Stimulated activated CD8-positive, alpha-beta memory T cell treated with anti-CD3 and anti-CD28 coated beads, Interleukin-2, amount 100 ng/mL, for 1 hour (primary cell): ENCODE measurements at regions not wholly inside any gene's neighbourhood (a gene's known extent, or its start where the extent isn't known, plus 50 kb on each side); places are given as distances from the start of the nearest gene placed in this dataset.

Experiments used
- DNase-seq, 2 donors: peaks; one replicate each; pipeline ENCODE4 v3.0.0-alpha.2; 2020; ENCODE audit warnings: low read depth in 2 of 2

DNA sequence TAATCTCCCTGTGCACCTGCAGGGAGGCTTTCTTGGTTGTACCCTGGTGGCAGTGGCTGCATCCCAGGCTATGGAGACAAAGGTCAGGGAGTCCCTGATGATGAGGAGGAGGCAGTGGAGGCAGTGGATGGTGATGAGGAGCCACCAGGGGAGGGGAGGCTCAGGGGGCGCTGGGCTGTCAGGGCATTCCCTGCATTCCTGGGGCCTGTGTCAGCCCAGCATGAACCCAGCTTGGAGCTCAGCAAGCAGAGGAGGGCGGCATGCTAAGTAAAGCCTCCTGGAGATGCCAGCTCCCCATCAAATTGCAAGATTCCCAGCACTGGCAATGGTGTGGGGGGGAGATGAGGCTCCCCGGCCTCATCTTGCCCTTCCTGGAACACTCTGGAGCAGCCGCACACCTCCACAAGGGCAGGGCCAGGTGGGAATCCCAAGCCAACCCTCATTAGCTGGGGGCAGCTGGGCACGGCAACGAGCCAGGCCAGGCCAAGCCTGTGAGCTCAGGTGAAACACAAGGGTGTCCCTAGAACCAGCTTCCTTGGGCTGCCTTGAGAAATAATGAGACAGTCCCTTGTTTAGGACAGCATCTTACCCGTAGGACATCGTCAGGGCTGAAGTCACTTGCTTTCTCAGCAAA is 469.5 kb downstream of the MATN1 start:
- DNase-seq = no peak

DNA sequence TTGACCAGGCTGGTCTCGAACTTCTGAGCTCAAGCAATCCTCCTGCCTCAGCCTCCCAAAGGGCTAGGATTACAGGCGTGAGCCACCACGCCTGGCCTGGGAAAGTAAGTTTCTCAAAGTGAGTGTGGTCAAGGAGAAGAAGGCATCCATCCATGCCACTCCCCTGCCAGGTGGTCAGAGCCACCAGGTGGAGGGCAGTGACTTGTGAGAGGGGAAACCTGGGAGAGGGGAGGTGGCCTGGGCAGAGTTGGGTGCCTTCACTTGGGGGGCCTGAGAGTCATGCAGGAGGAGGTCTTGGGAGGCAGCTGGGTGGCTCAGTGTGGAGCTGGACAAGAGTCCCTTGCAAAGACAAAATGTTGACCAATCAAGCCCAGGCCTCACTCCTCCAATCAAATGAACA is 470.0 kb downstream of the MATN1 start:
- DNase-seq = no peak

DNA sequence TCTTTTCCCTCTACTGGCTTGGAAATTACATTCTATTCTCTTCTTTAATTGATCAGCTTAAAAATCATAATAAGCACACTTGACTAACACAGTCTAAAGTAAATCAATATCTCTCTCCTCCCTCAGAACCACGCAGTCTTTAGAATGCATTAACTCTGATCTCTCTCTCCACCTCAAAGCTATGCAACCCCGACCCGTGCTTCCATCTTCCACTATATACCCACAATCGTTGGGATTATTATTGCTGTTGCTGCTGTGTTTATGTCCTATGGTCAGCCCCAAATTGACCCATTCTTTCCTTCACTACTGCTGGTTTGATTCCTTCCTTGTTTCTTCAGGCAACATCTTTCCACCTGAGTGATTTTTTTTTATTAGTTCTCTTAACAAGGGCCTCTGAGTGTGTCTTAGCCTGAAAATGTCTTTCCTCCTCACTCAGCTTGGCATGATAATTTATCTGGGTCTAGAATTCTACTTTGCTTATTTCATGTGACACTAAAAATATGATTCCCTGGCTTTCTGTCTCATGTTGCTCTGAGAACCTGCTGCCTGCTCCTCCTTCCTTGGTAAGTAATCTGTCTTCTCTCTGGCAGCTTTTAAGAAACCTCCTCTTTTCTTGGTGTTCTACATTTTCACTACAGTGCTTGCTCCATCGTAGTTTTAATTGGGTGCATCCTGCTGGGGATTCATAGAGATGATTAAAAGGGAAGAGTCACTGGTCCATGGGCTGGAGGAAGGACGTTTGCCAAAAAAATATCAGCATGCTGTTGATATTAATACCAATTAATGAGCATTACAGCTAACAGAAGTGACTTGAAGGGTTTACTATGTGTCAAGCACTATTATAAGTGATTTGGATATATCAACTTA is 472.2 kb downstream of the MATN1 start:
- DNase-seq = no peak

DNA sequence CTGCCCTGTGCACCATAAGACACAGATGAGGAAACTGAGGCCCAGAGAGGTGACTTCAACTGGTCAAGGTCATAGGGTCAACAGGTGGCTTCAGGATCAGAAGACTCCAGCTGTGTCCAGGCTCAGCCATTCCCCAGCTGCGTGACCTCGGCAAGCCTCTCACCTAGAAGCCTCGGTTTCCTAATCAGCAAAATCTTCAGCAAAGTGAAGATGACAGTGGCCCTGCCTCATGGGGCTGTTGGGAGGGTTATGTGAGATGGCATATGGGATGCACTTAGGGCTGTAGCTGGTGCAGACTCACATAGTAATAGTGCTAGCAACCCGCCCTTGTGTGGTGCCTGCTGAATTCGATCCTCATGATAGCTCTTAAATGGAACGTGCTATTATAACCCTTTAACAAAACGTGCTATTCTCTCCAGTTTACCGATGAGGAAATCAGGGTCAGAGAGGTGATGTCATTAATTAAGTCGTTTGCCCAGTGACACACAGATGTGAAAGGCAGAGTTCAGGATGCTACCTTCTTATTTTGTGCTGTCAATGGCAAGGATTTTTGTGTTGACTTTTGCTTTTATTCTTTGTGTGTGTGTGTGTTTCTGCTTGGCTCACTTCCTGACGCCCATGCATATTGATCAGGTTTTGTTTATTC is 472.9 kb downstream of the MATN1 start:
- no peak for DNase-seq

DNA sequence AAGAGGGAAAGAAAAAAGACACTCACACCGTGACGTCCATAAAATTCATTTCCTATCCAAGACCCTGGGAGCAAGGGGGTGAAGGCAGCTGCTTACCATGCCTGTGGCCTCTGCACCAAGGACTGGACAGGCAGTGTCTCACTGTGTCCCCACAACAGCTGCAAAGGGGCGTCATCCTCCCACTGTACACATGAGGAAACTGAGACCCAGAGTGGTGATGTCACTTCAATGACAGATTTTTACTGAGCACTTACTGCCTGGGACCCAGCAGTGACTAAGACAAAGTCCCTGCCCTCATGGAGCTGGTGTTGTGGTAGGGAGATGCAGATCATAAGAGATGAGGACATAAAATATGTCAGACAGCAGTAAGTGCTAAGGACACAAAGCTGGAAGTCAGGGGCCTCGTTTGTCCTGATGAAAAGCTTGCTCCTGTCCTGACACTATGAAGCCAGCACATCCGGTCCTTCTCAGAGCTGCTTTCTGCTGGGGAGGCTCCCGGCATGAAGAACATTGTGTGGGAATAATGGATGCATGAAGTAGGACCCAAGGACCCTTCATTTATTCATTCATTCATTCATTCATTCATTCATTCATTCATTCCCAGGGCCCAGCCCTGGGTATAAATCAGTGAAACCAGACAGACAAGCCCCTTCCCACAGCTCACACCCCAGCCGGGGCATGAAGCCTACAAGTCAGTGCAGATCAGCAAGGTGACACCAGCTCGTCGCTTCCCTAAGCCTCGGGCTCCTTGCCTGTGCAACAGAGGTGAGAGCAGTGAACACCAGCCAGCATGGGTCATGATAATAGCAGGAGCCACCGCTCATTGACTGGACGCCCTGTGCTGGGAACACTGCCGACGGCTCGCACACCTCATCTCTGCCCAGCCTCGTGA is 473.7 kb downstream of the MATN1 start:
- DNase-seq = no peak

DNA sequence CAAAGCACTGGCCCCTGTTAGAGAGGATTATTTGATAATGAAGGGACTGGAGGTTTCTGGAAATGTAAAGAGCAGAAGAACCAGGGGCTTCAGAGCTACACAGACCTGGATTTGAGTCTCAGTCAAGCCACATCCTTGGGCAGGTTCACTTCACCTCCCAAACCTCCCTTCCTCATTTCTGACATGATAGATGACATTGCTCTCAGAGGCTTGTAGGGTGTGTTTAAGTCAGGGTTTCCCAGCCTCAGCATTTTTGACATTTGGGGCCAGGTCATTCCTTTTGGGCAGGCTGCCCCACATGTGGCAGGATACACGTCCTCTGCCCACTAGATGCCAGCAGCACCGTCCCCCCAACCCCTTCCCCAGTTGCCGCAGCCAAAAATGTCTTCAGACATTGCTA is 474.6 kb downstream of the MATN1 start:
- no peak for DNase-seq

DNA sequence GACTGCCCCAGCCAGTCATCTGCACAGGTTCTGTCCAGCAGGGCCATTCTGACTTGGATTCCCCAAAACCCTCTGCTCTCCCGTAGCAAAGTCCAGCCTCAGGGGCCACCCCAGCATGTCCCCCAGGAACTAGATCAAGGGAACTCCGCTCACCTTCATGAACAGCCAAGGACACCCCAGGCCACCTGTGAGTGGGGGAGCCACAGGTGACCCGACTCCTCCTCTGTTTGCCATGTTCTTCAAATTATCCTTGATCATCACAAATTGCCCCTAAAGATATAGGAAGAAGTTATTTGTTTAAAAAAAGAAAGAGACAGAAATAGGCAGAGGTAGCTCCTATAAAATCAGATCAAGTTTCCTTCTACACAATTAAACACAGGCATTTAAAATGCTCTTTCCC is 475.0 kb downstream of the MATN1 start:
- no peak for DNase-seq

DNA sequence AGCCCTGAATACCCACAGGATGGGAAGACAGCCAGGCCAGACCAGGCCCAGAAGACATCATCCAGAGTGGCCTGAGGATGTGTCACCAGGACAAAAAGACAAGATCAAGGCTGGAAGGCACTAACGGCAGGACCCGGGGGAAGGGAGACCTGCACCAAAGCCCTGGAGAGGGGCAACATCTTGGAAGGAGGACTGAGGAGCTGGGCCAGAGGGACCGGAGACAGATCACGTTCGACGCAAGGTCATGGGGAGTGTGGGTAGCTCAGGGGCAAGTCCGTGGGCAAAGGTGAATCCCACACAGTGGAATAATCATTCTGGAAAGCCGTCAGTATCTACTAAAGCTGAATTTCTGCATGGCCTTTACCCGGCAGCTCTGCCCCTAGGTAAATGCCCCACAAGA is 478.6 kb downstream of the MATN1 start:
- DNase-seq = no peak

DNA sequence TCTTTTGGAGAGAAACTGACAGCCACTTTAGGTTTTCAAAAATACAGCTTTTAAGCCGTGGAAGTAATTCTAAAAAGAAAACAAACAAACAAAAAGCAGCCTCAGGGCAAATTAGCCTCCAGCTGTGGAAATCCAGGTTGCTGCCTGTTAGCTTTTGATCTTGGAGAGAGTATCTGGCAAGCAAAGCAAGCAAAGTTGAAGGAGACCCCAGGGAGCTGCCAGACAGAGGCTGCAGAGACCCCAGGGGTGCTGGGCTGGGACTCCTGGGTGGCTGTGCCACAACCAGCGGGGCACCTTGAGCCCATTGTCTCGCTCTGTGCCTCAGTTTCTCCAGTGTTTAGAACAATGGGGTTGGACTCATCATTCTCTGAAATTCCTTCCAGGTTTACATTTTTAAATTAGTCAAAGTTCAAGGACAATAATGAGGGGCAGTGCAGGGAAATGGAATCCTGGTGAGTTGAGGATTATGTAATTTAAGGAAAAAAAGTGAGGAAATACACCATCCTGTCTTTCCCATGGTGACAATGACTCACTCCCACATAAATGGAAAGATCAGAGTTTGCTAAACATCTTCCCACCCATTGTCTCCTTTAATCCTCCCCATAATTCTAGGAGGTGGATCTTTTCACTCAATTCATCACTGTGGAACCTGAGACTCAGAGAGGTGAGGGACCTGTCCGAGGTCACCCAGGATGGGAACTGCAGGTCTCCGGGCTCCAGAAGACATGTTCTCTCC is 480.5 kb downstream of the MATN1 start:
- no peak for DNase-seq

DNA sequence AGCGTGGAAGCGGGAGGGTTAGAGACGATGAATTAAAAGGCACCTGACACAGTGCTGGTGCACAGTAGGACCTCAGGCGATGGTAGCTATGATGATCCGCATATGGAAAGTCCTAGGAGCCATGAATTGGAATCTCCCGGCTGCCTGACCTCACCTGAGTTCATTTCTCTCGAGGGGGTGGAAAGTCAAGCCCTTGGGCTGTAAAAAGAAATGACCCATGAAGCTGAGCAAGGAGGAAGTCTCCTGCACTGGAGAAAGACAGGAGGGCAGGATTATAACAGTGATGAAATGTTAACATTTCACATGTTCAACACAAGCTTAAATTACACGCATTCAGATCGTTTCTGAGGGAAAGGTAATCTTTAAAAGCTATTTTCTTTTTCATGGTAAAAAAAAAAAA is 481.2 kb downstream of the MATN1 start:
- DNase-seq = no peak

DNA sequence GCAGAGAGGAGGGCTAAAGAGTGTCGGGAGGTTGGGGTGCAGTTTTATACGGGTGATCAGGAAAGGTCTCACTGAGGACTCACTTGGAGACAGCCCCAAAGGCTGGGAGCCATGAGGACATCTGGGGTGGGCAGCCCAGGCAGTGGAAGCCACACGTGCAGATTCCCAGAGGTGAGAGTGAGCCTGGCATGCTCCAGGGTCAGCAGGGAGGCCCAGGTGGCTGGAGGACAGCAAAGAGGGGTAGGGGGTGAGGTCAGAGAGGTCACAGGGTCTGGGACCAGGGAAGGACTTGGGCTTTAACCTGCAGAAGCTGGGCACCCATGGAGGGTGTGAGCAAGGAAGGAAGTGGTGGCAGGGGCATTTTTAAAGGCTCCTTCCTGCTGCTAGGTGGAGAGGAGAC is 481.7 kb downstream of the MATN1 start:
- no peak for DNase-seq

DNA sequence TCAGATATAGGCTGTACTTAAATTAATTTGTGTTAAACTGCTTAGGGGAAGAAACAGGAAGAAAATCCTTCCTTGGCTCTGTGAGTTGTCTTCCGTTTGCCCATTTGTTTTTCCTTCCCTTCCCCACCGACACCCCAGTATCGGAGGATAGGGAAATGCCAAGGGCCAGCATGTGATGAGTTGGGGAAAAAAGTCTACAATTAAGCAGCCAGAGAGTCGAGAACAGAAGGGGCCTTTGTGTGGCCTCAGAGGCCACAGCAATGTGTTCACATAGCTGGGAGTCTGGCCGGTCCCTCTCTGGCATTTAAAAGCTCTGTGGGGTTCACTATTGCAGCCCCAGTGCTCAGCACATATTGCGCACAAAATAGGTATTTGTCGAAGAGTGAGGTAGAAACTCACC is 489.3 kb downstream of the MATN1 start:
- no peak for DNase-seq

DNA sequence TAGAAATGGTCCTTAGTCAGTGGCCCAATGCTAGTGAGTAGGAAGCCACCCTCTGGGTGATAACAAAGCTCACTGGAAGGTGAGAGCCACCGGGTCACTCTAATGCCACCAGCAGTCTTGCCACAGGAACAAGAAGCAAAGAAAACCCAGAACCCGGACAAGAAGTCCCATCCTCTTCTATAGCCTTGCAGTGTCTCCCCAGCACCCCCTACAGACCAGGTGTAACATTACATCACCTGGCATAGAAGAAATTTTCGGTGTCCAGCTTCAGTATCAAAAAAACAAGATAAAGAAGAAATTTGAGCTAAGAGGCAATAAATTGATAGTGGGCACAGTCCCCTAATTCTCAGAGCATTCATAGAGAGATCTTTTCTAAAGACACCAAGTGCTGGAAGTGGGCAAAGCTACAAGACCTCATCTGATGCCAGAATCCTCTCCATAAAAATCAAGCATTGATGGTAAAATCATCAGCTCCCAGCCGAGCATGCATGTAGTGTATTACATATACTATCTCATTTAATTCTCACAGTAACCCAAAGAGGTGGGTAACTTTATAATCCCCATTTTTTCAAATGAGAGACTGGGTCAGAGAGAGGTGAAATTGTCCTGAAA is 491.0 kb downstream of the MATN1 start:
- DNase-seq = no peak

DNA sequence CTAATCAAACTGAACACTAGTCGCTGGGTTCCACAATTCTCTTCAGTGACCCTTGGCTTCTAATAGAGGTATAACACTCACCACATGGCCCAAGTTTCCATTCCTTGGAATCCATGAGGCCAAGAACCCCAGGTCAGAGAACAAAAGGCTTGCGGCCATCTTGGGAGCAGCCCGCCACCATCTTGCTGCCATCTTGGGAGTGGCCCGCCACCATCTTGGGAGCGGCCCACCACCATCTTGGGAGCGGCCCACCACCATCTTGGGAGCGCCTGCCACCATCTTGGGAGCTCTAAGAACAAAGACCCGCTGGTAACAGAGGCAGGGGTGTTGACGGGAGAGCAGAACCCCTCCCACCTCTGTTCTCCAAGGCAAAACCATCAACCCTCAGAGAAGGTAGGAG is 493.4 kb downstream of the MATN1 start:
- no peak for DNase-seq

DNA sequence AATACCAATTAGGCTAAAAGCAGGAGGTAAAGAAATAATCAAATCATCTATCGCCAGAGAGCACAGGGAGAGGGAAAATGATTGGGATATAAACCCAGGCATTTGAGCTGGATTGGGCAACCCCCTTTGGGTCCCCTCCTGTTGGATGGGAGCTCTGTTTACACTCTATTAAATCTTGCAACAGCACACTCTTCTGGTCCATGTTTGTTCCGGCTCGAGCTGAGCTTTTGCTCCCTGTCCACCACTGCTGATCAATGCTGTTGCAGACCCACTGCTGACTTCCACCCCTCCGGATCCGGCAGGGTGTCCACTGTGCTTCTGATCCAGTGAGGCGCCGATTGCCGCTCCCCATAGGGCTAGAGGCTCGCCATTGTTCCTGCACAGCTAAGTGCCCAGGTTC is 493.8 kb downstream of the MATN1 start:
- DNase-seq = no peak

DNA sequence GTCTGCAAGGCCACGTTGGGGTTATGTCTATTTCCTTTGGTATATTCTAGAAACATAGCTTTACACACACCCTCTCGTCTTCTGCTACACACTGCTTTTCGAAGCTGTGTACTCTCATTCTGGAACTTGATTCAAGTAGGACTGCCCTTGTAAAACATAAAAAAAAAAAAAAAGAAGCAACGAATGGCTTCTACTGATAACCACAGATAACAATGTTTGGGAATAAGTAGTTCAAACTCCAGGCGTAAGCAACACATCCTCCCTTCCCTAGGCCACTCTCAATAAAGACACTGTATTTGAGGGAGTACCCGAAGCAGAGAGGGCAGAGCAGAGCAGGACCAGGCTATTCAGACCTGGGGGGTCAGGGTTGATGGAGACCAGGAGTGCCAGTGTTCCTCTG is 496.7 kb downstream of the MATN1 start:
- no peak for DNase-seq

DNA sequence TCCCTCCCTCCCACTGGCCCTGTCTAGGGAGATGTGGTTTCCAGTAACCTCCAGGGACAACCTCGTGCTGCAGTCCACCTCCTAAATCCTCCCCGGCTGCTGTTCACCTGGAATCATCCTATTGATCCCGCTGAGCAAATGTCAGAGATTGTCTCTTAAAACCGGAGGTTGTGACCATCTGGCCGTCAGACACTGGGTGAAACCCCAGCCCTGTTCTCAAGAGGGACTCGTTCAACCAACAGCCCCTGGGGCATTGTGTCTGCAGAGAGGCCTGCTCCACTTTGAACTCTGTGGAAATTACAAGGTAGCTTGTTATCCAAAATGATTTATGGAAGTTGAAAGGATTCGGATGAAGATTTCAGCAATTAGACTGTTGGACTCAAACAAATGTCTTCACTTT is 498.0 kb downstream of the MATN1 start:
- DNase-seq = no peak

DNA sequence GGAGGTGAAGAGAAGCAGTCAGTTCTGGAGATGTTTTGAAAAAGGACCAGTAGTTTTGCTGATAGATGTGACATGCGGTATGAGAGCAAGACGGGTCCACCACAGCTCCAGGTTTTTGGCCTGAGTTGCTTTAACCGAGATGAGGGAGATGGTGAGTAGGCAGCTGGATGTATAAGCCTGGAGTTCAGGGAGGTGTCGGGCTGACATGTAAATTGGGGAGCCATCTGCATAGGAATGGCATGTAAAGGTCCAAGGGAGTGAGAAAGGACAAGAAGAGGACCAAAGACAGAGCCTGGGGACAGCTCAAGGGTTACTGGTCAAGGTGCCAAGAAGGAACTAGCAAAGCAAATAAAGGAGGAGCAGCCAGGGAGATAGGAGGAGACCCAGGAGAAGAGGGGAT is 503.7 kb downstream of the MATN1 start:
- no peak for DNase-seq

DNA sequence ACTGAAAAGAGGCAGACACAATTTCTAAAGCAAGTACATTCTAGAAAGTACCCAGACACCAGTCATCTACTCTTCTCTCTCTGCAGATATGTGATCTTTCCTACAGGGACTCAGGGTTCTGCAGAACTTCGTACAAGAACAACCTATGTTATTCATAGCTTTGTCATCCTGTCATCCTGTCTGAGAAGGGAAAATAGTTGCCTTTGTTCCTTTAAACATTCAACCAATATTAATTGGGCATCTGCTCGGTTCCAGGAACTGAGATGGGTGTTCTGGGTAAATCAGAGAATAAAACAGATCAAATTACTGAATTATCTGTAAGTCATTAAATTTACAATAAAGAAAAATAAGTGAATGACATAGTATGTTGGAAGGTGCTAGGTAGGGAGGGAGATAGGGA is 504.9 kb downstream of the MATN1 start:
- DNase-seq = no peak

DNA sequence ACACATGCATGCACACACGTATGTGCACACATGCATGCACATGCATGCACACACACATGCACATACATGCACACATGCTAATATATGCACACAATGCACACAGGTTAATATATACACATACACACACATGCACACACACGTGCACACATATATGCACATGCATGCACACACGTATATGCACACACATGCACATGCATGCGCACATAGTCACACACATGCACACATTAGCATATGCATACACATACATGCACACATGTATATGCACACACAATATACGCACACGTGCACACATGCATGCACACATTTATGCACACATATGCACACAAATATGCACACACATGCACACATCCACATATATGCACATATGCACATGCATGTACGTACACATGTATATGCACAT is 506.8 kb downstream of the MATN1 start:
- no peak for DNase-seq

DNA sequence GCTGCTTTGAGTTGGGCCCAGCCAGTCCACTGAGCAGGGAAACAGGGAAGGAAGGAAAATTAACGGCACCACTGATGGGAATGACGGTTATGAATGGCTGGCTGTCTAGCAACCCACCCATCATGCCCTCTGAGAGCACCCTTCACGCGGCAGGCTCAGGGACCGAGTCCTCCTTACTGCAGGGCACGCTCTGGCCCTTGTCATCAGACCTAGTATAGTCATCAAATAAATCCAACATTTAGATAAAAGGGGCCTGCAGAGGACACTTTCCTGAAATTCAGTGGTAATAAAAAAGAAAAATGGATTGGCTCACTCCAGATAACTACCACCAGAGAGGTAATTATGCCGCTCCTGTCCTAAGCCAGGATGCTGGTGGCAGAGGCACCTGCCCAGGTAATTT is 509.4 kb downstream of the MATN1 start:
- no peak for DNase-seq
